SKM-1 (cell line): ENCODE measurements at regions not wholly inside any gene's neighbourhood (a gene's known extent, or its start where the extent isn't known, plus 50 kb on each side); places are given as distances from the start of the nearest gene placed in this dataset.
"Not testable (repeated sequence)": the region's sequence is repeated elsewhere in the genome, so short reads cannot be mapped to it uniquely, and the experiment has no call there.

ENCODE experiments used
- DNase-seq: peaks from one replicate; lab custom pipeline; 2025; ENCODE audit not compliant: unreplicated experiment; lab: John Stamatoyannopoulos, UW

GRCh38 chr13:79997244-79997643 lies 343.7 kb downstream of the SPRY2 start:
- no peak for DNase-seq

- no peak for DNase-seq
Measured at GRCh38 chr13:79995334-79995733, 345.6 kb downstream of the SPRY2 start.

- no peak for DNase-seq
Measured at GRCh38 chr13:79992111-79992510, 348.8 kb downstream of the SPRY2 start.

DNA sequence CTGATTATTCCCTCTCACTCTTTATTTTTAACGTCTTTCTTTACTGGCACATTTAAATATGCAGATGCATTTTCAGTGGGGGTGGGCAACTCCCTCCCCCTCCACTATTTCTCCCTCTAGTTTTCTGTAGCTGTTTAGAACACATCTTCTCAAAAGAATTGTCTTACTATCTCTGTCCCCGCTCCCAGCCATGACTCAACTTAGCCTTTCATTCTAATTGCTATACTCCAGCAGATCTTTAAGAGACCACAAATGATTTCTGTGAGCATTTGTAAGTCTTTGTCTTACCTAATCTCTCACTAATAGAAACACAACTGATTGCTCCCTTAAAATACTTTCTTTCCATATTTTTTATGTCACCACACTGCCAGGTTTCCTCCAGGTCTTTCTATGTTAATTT lies 350.9 kb downstream of the SPRY2 start:
- DNase-seq: no peak

- no peak for DNase-seq
Measured at GRCh38 chr13:79989217-79989661, 351.7 kb downstream of the SPRY2 start.

DNA sequence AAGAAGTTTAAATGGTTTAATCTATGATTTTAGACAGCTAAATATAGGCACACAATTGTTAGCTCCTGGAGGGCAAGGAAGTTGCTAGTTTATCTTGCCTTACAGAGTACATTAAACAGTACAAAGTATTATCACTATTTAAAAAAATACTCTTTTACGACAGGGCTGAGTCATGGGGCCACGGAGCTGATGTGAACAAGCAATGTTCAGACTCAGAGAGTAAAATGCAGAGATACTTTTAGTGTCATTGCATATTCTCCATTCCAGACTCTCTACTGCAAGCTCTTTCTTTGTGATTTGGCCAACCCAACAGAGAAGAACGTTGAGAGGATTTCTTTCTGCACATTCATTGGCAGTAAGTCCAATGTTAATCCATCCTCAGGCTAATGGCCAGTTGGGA lies 352.4 kb downstream of the SPRY2 start:
- DNase-seq: no peak

DNA sequence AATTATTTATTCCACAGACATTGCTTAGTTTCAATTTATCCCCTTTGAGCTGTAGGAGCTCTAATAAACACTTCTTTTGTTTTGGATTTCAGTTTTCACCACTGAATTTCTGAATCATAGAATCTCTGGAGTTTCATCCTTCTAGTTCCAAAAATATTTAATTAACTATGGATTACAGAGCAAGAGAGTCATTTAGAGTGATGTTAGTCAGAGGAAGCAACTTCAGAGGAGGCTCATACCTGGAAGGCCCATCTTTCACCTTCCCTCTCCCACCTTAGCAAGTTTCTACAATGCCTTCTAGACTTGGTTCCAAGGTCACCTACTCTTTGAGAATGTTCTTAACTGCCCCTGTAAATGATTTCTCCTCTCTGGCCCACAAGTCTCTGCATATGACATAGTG lies 353.2 kb downstream of the SPRY2 start:
- no peak for DNase-seq

DNA sequence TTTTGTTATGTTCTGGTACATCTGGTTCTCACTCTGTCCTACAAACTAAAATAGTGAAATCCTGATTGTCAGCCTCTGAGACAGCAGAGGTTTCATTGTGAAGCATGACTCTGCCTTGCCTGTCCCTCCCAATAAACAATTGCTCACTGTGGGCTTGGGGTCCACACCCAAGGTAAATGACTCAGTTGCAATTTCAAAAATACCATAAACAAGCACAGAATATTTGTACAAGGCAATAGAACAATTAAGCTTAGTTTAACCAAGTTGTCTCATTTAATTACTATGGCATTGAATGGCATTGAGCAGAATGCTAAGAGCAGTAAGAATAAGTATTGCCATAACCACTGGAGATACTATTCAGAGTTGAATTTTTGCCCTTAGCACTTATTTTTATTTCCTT lies 353.6 kb downstream of the SPRY2 start:
- no peak for DNase-seq

DNA sequence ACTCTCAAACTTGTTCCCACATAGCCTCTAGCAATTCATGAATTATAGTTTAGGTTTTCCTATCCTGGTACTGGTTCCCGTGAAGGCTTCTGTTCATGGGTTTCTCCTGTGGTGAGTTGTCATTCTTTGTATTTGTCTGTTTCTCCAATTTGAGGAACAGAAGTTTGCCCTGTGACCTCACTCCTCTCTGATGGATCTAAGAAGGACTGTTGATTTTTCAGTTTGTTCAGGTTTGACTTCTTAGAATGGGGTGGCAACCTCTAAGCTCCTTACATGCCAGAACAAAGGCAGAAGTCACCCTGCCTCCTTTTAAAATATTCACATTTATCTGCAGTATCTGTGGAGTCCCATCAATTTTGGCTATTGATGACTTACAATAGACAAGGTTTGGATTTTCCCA lies 354.0 kb downstream of the SPRY2 start:
- no peak for DNase-seq

- not testable (repeated sequence) for DNase-seq
Measured at GRCh38 chr13:79974935-79975650, 365.8 kb downstream of the SPRY2 start.

GRCh38 chr13:79973533-79973963 lies 367.4 kb downstream of the SPRY2 start:
- peak; percentile 7 for DNase-seq

DNA sequence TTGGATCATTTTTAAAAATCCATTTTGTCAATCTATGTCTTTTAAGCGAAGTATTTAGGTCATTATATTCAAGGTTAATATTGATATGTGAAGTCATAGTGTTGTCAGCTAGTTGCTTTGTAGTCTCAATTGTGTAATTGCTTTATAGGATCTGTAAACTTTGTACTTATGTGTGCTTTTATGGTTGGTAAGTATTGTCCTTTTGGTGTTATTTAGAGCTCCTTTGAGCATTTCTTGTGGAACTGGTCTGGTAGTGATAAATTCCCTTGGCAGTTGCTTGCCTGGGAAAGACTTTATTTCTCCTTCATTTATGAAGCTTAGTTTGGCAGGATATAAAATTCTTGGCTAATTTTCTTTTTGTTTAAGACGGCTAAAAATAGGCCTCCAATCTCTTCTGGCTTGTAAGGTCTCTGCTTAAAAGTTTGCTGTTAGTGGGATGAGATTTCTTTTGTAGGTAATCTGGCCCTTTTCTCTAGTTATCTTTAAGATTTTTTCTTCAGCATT lies 368.8 kb downstream of the SPRY2 start:
- DNase-seq: no peak

- no peak for DNase-seq
Measured at GRCh38 chr13:79966493-79966895, 374.4 kb downstream of the SPRY2 start.

GRCh38 chr13:79966059-79966458 lies 374.9 kb downstream of the SPRY2 start:
- peak; percentile 10 for DNase-seq

- no peak for DNase-seq
Measured at GRCh38 chr13:79946556-79946955, 394.4 kb downstream of the SPRY2 start.

DNA sequence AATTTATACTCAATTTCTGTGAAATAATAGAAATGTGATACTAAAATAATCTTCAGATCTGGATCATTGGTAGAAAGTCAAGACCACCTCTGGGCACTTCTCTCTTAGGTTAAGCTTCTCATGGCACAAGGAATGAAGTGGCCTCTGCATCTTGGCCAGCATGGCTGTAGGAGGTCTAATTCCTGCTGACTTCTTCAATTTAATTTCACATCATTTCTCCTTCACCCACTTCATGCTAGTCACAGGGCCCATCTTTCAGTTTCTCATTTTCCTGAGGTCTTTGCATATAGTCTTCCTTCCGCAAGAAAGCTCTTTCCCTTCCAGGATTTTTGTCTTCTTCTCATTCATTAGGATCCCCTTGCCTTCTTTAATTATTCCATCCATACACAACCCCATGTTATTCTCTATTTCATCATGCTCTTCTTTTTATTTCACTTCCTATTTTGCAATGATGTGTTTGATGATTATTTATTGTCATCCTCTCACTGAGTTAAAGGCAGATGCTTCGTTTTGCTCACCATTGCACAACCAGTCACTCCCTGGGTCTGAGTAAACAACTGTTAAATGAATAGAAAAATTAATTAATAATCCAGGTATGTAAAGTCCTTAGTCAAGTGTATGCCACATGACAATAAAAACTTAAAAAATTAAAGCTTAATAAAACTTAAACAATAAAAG lies 397.4 kb downstream of the SPRY2 start:
- no peak for DNase-seq

DNA sequence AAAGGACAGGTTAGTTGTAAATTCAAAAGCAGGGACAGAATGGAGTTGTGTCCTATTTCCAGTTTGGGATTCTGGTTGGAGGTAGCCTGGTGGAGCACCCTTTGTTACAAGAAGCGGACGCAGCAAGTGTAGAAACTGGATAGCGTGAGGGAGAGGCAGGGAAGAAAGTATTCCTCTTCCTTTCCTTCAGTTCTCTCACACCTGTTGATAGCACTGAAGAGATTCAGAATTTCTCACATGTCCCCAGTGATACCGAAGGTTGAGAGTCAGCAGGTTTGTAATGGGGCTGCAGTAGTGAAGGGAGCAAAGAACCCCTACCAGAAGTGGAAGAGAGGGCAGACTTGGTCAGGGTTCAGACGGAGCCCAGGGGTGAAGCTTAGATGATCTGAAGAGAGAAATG lies 399.2 kb downstream of the SPRY2 start:
- no peak for DNase-seq

DNA sequence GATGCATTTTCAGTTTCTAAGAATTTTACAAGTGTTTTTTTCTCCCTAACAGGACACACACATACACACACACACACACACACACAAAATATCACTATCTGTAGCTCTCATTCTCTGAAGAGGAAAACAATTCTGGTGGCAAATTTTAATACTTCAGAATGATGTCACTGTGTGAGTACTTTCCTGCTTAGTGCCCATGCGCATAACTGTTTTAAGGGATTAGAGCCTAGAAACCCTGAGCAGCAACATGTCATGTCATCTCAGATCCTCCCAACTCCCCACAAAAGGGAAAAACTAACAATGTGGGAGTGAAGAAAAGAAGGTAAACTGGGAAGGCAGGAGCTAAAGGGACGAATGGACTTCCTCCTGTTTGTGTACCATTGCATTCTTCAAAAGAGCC lies 401.2 kb downstream of the SPRY2 start:
- DNase-seq: no peak

GRCh38 chr13:79937771-79938216 lies 403.1 kb downstream of the SPRY2 start:
- DNase-seq: no peak

DNA sequence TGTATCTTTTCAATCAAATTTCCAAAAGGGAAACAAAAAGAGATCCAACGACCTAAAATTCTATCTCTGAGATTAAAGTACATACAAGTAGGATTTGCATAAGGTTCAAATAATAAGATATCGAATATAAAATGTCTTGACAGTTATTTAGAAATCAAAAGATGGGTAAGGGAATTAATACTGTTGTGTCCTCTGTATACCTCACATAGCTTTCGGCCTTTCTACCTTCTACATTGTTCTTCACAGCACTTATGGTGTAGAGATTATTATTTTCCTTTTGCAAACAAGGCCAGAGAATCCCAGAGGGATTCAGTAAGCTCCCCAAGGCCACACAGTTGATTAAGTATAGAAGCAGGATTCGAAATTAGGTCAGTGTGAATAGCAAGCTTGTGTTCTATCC lies 403.6 kb downstream of the SPRY2 start:
- no peak for DNase-seq

DNA sequence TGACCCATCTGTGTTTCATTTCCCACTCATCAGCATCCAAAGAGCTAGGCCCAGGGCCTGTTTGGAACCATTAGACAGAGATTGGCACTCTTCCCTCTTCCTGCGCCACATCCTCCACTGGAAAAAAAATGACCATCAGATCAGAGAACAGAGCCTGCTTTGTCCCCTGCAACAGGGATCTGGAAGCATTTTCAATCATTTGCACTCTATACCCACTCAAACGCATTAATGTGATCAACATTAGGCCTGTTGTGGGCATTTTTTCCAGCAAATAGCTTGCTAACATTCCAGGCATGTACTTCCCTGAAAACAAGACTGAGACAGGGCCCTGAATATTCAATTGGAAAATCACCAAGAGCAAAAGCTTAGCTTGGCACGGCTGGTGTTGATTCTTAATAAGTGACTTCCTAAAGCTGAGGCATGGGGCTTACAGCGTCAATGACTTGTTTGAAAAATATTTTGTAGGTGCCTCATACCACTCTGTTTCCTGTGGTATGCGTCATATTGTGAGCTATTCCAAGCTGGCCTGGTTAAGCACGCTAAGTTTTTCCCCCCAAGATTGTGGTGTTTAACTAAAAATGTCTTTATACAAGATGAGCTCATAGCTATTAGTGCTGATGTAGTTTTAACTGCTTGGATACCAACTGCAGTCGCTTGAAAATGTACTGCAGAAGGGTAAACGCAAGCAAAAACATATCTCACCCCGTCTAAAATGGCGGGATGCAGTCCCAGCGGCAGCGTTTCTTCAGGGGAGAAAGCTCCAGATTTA lies 404.4 kb downstream of the SPRY2 start:
- DNase-seq: no peak

- DNase-seq: no peak
Measured at GRCh38 chr13:79935121-79935520, 405.8 kb downstream of the SPRY2 start.
